GM12878 (cell line): ENCODE measurements at regions not wholly inside any gene's neighbourhood (a gene's known extent, or its start where the extent isn't known, plus 50 kb on each side); places are given as distances from the start of the nearest gene placed in this dataset.

Source experiments
- ATAC-seq: fragments of 200-7000 bp; cut with Tn5 transposase; 3 replicates; pipeline ENCODE4 v1.9.1; 2020; ENCODE audit warnings: mild to moderate bottlenecking, moderate library complexity
- BruUV-seq: library from RNA; stranded (reverse); fragments of 400-500 nt; replicated peaks from 2 replicates; lab custom pipeline; 2021; lab: Mats Ljungman, UMichigan
- CTCF ChIA-PET: fragments of 300-600 bp; sonication (Branson Sonifier 250); formaldehyde crosslinking; extraction: SDS; loops from one replicate; lab custom pipeline; 2021; ENCODE audit warnings: inconsistent platforms; lab: Yijun Ruan, JAX
- POLR2A ChIA-PET: fragments of 350-600 bp; formaldehyde crosslinking; extraction: SDS; loops from one replicate; lab custom pipeline; 2021; ENCODE audit warnings: inconsistent platforms; lab: Charles Lee
- RAD21 ChIA-PET: fragments of 300-600 bp; sonication (Branson Sonifier 250); formaldehyde crosslinking; loops from one replicate; lab custom pipeline; 2023; ENCODE audit warnings: antibody characterized with exemption; ENCODE audit not compliant: unreplicated experiment; lab: Charles Lee
- SMC1A ChIA-PET: fragments of 300-600 bp; sonication (Branson Sonifier 250); formaldehyde crosslinking; loops from one replicate; lab custom pipeline; 2023; ENCODE audit not compliant: unreplicated experiment, uncharacterized antibody; lab: Charles Lee
- DNase-seq: peaks from one replicate; pipeline ENCODE4 v3.0.0-alpha.2; 2011; ENCODE audit warnings: low read depth, low spot score
- FAIRE-seq: peaks from 3 replicates; lab custom pipeline; 2011; peaks lifted over from hg19 to GRCh38; lab: Jason Lieb, UNC
- H2AFZ ChIP-seq: 2 replicates; pipeline ENCODE4 v1.6.0; 2011; ENCODE audit warnings: low read depth, low read length, control low read depth; ENCODE audit not compliant: control insufficient read depth
- H3K27ac ChIP-seq: 2 replicates; pipeline ENCODE4 v1.5.1; 2011; ENCODE audit warnings: control low read depth; ENCODE audit not compliant: control insufficient read depth, insufficient read depth
- H3K27me3 ChIP-seq, 2 experiments: replicated peaks in 1 of 2; 2 replicates each; pipeline versions ENCODE4 v1.6.0 to v1.6.1; 2011; ENCODE audit warnings: low read length in 1 of 2; ENCODE audit not compliant: control insufficient read depth in 2 of 2, insufficient read depth in 2 of 2
- H3K36me3 ChIP-seq, 2 experiments: 2 replicates each; pipeline ENCODE4 v1.5.1; 2011; ENCODE audit warnings: low read length in 1 of 2; ENCODE audit not compliant: control insufficient read depth in 2 of 2, insufficient read depth in 2 of 2
- H3K4me1 ChIP-seq: 2 replicates; pipeline ENCODE4 v1.6.1; 2011; ENCODE audit warnings: mild to moderate bottlenecking, low read length, moderate library complexity, mixed read lengths; ENCODE audit not compliant: control insufficient read depth, insufficient read depth
- H3K4me2 ChIP-seq: 2 replicates; pipeline ENCODE4 v1.6.0; 2011; ENCODE audit warnings: control low read depth; ENCODE audit not compliant: control insufficient read depth, insufficient read depth
- H3K4me3 ChIP-seq: fragments of 200-600 bp; sonication (generic); 2 replicates; pipeline ENCODE4 v1.5.1; 2016
- H3K79me2 ChIP-seq: 2 replicates; pipeline ENCODE4 v1.6.0; 2011; ENCODE audit warnings: low read length; ENCODE audit not compliant: control insufficient read depth, insufficient read depth
- H3K9ac ChIP-seq: 2 replicates; pipeline ENCODE4 v1.8.0; 2011; ENCODE audit warnings: low read length, control low read depth, mixed read lengths; ENCODE audit not compliant: control insufficient read depth, insufficient read depth
- H3K9me3 ChIP-seq: replicated peaks from 3 replicates; pipeline ENCODE4 v1.5.1; 2011; ENCODE audit warnings: mild to moderate bottlenecking, low read length; ENCODE audit not compliant: control insufficient read depth, insufficient read depth
- H4K20me1 ChIP-seq: 2 replicates; pipeline ENCODE4 v1.6.0; 2011; ENCODE audit not compliant: control insufficient read depth, insufficient read depth
- CHD1 ChIP-seq: IDR thresholded peaks from 2 replicates; pipeline ENCODE4 v1.6.1; 2012; ENCODE audit warnings: low read depth, low read length, improper control_type of control experiment
- EGR1 ChIP-seq, 2 experiments: IDR thresholded peaks; 1 replicate in 1 of 2; 2 replicates in 1 of 2; pipeline ENCODE4 v1.6.1; 2011 to 2012; ENCODE audit warnings: low read depth in 2 of 2, low read length in 2 of 2, borderline replicate concordance in 1 of 2, mild to moderate bottlenecking in 1 of 2, moderate library complexity in 1 of 2
- ETV6 ChIP-seq, 2 experiments: fragments of 450-650 bp in 1 of 2; IDR thresholded peaks in 1 of 2; conservative IDR thresholded peaks in 1 of 2; 2 replicates each; pipeline ENCODE4 v1.6.1; 2014; ENCODE audit warnings: antibody characterized with exemption in 1 of 2, borderline replicate concordance in 1 of 2, low read depth in 1 of 2, mild to moderate bottlenecking in 1 of 2, moderate library complexity in 1 of 2
- GATAD2B ChIP-seq: fragments of 450-650 bp; conservative IDR thresholded peaks from 2 replicates; pipeline ENCODE4 v1.6.1; 2017; ENCODE audit warnings: low read depth, mild to moderate bottlenecking, moderate library complexity
- WGBS: methylation state at CpG from one replicate; pipeline ENCODE4 v1.1.6; 2016; ENCODE audit warnings: low lambda C conversion rate; ENCODE audit not compliant: insufficient replicate concordance, insufficient coverage; ENCODE audit errors: missing lambda C conversion rate; 5-methylcytosine and 5-hydroxymethylcytosine counted together
- in situ Hi-C: fragments of 300-500 bp; cut with MboI; formaldehyde crosslinking; loops from 9 replicates; pipeline ENCODE4 v1.14.3; 2018; ENCODE audit warnings: mixed read lengths
- intact Hi-C: fragments of 100-400 bp; cut with micrococcal nuclease; formaldehyde crosslinking; loops from one replicate; pipeline ENCODE4 v1.14.2; 2022; ENCODE audit not compliant: unreplicated experiment
- TF ChIP-seq, protein P1 (sequence below): fragments of 450-650 bp; formaldehyde crosslinking; IDR thresholded peaks from 2 replicates; pipeline ENCODE4 v1.4.0; 2022; ENCODE audit warnings: mild to moderate bottlenecking, moderate library complexity
- TF ChIP-seq, protein P2 (sequence below): fragments of 450-650 bp; conservative IDR thresholded peaks from 2 replicates; pipeline ENCODE4 v1.6.1; 2017; ENCODE audit warnings: mild to moderate bottlenecking, moderate library complexity
- TF ChIP-seq, protein P3 (sequence below): IDR thresholded peaks from 2 replicates; pipeline ENCODE4 v1.6.1; 2012; ENCODE audit warnings: low read depth, low read length, improper control_type of control experiment

DNA sequence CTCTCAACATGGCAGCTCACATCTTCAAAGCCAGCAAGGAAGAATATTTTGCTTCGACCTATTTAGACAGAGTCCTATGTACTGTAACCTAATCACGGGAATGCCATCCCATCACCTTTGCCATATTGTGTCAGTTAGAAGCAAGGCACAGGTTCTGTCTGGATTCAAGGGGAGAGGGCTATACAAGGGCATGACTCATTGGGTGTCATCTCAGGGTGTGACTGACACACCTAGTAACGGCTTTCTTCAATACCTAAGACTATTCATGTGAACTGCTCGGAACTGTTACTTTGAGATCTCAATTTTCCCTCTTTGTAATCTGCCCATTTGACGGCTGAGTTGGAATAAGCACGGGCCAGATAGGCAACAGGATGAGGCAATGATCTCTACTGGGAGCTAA, 135.6 kb upstream of the HDGFL1 start:
- H3K79me2 ChIP-seq, result no peaks in the 10 kb centered on the region
- DNase-seq (no peak), ATAC-seq (no peak), FAIRE-seq (no peak)
- H3K27ac ChIP-seq, result no peak overlapping the region
- no peak overlapping the region for H3K4me3 ChIP-seq
- in situ Hi-C loops (no loop called here), intact Hi-C loops (no loop called here)
- H2AFZ ChIP-seq, result no peak overlapping the region
- POLR2A ChIA-PET, result no interaction called here
- SMC1A ChIA-PET, result interaction anchor here (0.8 kb wide), 2 partner anchors 10 to 11 kb away, joined by 3 read pairs; no protein-coding TSS in a partner anchor
- no TSS peak for BruUV-seq
- no peaks in the 10 kb centered on the region for H3K27me3 ChIP-seq
- H3K4me2 ChIP-seq, result no peak overlapping the region
- RAD21 ChIA-PET, result no interaction called here
- no peaks in the 10 kb centered on the region for H3K36me3 ChIP-seq
- H4K20me1 ChIP-seq, result no peaks in the 10 kb centered on the region
- TF ChIP-seq, protein P1, sequence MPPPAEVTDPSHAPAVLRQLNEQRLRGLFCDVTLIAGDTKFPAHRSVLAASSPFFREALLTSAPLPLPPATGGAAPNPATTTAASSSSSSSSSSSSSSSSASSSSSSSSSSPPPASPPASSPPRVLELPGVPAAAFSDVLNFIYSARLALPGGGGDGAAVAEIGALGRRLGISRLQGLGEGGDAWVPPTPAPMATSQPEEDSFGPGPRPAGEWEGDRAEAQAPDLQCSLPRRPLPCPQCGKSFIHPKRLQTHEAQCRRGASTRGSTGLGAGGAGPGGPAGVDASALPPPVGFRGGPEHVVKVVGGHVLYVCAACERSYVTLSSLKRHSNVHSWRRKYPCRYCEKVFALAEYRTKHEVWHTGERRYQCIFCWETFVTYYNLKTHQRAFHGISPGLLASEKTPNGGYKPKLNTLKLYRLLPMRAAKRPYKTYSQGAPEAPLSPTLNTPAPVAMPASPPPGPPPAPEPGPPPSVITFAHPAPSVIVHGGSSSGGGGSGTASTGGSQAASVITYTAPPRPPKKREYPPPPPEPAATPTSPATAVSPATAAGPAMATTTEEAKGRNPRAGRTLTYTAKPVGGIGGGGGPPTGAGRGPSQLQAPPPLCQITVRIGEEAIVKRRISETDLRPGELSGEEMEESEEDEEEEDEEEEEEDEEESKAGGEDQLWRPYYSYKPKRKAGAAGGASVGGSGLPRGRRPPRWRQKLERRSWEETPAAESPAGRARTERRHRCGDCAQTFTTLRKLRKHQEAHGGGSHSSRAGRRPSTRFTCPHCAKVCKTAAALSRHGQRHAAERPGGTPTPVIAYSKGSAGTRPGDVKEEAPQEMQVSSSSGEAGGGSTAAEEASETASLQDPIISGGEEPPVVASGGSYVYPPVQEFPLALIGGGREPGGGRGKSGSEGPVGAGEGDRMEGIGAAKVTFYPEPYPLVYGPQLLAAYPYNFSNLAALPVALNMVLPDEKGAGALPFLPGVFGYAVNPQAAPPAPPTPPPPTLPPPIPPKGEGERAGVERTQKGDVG (CRISPR knock-in tag), result no peak
- TF ChIP-seq, protein P2, sequence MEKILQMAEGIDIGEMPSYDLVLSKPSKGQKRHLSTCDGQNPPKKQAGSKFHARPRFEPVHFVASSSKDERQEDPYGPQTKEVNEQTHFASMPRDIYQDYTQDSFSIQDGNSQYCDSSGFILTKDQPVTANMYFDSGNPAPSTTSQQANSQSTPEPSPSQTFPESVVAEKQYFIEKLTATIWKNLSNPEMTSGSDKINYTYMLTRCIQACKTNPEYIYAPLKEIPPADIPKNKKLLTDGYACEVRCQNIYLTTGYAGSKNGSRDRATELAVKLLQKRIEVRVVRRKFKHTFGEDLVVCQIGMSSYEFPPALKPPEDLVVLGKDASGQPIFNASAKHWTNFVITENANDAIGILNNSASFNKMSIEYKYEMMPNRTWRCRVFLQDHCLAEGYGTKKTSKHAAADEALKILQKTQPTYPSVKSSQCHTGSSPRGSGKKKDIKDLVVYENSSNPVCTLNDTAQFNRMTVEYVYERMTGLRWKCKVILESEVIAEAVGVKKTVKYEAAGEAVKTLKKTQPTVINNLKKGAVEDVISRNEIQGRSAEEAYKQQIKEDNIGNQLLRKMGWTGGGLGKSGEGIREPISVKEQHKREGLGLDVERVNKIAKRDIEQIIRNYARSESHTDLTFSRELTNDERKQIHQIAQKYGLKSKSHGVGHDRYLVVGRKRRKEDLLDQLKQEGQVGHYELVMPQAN, result no peak
- TF ChIP-seq ETV6 (conservative IDR thresholded peaks at IDR 0.05 in 1 of 2, IDR thresholded peaks at IDR 0.05 in 1 of 2; ENCODE audit: borderline replicate concordance in 1 of 2, low read depth in 1 of 2), result no peak
- TF ChIP-seq, protein P3, sequence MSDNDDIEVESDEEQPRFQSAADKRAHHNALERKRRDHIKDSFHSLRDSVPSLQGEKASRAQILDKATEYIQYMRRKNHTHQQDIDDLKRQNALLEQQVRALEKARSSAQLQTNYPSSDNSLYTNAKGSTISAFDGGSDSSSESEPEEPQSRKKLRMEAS, result no peak
- no peak for TF ChIP-seq CHD1
- TF ChIP-seq GATAD2B, result no peak
- TF ChIP-seq EGR1 (IDR thresholded peaks at IDR 0.05; ENCODE audit: borderline replicate concordance in 1 of 2, low read depth in 2 of 2, low read length in 2 of 2), result no peak
- 50% methylated on average over 6 of the region's 6 CpGs for WGBS
- H3K4me1 ChIP-seq, result no peaks in the 10 kb centered on the region
- H3K9ac ChIP-seq, result no peak overlapping the region
- CTCF ChIA-PET, result no interaction called here
- no peaks in the 10 kb centered on the region; the same call in 2 of the 3 replicates for H3K9me3 ChIP-seq
